GM19438 (cell line): ENCODE measurements at regions not wholly inside any gene's neighbourhood (a gene's known extent, or its start where the extent isn't known, plus 50 kb on each side); places are given as distances from the start of the nearest gene placed in this dataset.

Experiments used
- ATAC-seq: cut with Tn5 transposase; IDR thresholded peaks from one replicate; pipeline ENCODE4 v1.9.1; 2021; ENCODE audit warnings: low read depth; ENCODE audit not compliant: unreplicated experiment

- ATAC-seq = no peak
Measured at GRCh38 chr4:24073948-24074347, 184.1 kb upstream of the PPARGC1A start.

GRCh38 chr4:24071612-24072372, 181.9 kb upstream of the PPARGC1A start:
- ATAC-seq = no peak

GRCh38 chr4:24070117-24070516, 180.3 kb upstream of the PPARGC1A start:
- no peak for ATAC-seq

- ATAC-seq = no peak
Measured at GRCh38 chr4:24067367-24068193, 177.7 kb upstream of the PPARGC1A start.

GRCh38 chr4:24065974-24066373, 176.1 kb upstream of the PPARGC1A start:
- ATAC-seq = no peak

GRCh38 chr4:24063731-24064130, 173.9 kb upstream of the PPARGC1A start:
- ATAC-seq = no peak

GRCh38 chr4:24060932-24061331, 171.1 kb upstream of the PPARGC1A start:
- ATAC-seq = no peak

GRCh38 chr4:24059839-24060238, 170.0 kb upstream of the PPARGC1A start:
- no peak for ATAC-seq

GRCh38 chr4:24057915-24058559, 168.2 kb upstream of the PPARGC1A start:
- no peak for ATAC-seq

- ATAC-seq = no peak
Measured at GRCh38 chr4:24056289-24056688, 166.4 kb upstream of the PPARGC1A start.

GRCh38 chr4:24055623-24056022, 165.8 kb upstream of the PPARGC1A start:
- no peak for ATAC-seq

GRCh38 chr4:24054910-24055309, 165.1 kb upstream of the PPARGC1A start:
- no peak for ATAC-seq

GRCh38 chr4:24053934-24054333, 164.1 kb upstream of the PPARGC1A start:
- ATAC-seq = no peak

- ATAC-seq = no peak
Measured at GRCh38 chr4:24044610-24045589, 155.1 kb upstream of the PPARGC1A start.

GRCh38 chr4:24042094-24042493, 152.2 kb upstream of the PPARGC1A start:
- ATAC-seq = no peak

GRCh38 chr4:24040811-24041210, 151.0 kb upstream of the PPARGC1A start:
- no peak for ATAC-seq

- no peak for ATAC-seq
Measured at GRCh38 chr4:24033626-24034025, 143.8 kb upstream of the PPARGC1A start.

- no peak for ATAC-seq
Measured at GRCh38 chr4:24032371-24032989, 142.6 kb upstream of the PPARGC1A start.

- no peak for ATAC-seq
Measured at GRCh38 chr4:24026596-24026995, 136.7 kb upstream of the PPARGC1A start.

GRCh38 chr4:24024605-24025004, 134.8 kb upstream of the PPARGC1A start:
- ATAC-seq = no peak
